ENCODE measurements at regions not wholly inside any gene's neighbourhood (a gene's known extent, or its start where the extent isn't known, plus 50 kb on each side); places are given as distances from the start of the nearest gene placed in this dataset.
A peak's percentile ranks its signal among the peaks of the same experiment; 100 is the strongest.
"Not testable (repeated sequence)": the region's sequence is repeated elsewhere in the genome, so short reads cannot be mapped to it uniquely, and the experiment has no call there.

DNA sequence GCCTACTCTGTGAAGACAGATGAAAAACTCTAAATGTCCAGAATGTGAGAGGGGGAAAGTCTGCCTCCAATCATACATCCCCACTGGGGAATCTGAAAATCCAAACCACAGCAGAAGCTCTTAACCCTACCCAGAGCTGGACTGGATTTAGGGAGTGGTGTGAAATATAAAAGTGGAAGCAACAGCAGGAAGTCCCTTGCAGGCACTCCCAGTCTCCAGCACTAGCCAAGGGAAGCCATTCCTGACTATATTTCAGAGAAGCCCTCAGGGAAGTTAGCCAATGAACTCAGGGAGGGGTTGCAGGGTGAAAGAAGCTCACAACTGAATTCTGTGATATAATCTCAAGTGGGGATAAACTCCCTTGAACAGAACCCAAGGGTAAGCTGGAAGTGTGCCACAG lies 51.5 kb downstream of the CRPPA start:
- no peak for DNase-seq

DNA sequence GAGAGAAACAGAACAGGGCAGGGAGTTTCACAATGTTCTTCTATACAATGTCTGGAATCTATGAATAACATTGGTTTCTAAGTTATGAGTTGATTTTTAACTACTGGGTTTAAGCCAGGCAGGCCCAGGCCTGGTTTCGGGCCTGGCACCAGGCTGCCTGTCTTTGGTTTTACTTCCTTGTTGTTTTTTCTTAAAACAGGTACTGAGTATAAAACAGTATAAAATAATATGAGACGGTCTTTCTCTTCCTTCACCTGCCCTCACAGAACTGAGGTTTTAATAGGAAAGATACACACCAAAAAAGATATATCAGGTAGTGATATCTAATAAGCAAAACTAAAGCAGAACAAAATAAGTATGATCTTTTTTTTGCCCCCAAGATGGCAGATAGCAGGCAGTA lies 52.0 kb downstream of the CRPPA start:
- not testable (repeated sequence) for DNase-seq

DNA sequence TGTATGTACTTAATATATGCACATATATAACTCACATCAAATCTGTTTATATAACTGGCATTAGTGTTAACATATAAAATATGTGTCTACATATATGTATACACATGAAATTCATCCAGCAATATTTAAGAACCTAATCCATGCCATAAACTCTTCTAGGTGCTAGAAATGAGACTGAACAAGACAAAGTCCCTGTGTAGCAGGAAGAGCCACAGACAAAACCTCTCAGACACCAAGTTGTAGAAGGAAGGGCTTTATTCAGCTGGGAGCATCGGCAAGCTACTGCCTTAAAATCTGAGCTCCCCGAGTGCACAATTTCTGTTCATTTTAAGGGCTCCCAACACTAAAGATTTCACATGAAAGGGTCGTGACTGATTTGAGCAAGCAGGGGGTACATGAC lies 52.5 kb downstream of the CRPPA start:
- DNase-seq: no peak

DNA sequence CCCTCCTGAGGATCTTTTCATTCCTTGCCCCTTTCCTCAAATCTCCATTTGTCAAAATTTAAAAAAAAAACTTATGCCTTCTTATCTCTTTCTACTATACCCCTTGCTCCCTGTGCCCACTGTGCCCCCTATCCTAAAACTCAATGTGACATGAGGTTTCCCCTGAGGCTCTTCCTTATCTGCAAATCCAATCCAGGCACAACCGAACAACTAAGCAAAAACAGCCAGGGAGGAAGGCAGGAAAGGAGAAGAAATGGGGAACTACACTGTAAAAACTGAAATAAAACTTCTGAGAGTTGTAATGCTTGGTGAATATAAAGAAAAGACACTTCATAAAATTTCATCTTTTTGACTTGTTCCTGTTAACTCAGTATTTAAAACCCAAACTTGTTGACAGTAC lies 54.2 kb downstream of the CRPPA start:
- no peak for DNase-seq

DNA sequence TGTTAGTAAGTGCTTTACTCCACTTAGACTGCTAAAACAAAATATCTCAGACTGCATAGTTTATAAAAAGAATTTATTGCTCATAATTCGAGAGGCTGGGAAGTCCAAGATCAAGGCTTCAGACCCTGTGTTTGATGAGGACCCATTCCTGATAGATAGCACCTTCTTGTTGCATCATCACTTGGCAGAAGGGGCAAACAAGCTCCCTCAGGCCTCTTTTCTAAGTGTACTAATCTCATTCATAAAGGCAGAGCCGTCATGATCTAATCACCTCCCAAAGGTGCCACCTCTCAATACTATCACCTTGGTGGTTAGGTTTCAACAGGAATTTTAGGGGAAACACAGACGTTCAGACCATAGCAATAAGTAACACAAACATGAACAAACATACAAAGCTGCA lies 55.4 kb downstream of the CRPPA start:
- DNase-seq: no peak

DNA sequence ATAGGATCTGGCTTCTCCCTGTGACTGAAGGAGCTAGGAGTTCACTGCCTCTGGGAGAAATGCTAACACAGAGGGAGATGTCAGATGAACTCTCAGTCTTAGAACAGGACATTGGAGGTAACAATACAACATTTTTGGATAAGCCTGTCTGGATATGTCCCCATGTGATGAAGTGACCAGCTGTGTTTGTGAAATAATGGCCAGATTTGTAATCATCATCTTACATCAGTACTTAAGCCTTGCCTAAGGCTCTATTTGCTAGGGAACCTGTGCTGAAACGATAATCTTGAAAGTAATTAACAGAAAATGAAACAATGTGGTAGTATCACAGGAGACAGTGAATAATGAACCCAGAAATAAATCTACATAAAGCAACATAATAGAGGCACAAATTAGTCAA lies 56.2 kb downstream of the CRPPA start:
- DNase-seq: peak; percentile 25

DNA sequence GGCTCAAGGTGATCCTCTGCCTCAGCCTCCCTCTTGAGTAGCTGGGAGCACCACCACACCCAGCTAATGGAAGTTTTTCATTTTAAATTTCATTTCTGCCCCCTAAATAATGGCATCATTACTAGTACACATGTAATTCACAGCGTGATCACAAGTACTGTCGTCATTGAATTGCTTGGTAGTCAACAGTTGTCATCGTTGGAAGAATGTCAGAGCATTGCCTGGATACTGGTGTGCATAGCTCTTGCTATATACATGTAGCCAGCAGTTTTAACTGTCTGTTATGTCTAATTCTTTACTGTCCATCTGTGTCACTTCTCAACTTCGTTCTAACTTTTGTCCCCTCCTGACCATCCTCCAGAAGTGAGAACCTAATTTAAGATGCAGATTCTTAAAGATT lies 62.1 kb downstream of the CRPPA start:
- DNase-seq: no peak

DNA sequence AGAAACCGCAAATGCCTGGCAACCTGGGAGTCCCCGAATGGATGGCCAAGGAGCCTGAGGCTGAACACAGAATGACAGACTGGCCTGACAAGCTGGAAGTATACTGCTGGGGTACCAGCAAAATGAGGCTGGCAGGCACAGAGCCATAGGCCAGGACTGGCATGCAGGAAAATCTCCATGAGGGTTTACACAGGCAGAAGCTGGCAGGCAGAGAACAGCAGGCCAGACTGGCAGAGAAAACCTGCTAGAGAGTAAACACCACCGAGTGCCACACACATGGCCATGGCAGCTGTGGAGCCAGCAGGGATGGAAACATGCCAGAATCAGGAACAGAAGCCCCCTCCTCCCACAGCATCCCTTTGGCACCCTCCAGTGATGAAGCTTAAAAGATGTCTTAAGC lies 63.4 kb downstream of the CRPPA start:
- DNase-seq: peak; percentile 88

DNA sequence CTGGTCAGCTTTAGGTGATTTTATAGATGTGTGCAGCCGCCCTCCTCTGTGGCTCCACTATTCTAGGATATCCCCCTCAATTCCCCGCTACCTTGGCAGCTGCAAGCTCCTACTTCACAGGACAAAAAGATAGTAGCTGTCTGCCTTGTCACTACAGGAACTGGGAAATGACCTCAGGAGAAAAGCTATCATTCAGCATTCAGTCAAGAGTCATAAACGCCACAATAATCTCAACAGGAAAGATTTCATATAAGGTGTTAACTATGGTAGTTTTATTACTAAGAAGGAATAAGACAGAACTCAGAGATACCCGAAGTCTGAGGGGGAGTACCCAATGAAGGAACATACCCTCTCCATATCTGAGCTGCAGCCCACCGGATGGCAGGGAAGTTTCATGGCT lies 63.9 kb downstream of the CRPPA start:
- no peak for DNase-seq

DNA sequence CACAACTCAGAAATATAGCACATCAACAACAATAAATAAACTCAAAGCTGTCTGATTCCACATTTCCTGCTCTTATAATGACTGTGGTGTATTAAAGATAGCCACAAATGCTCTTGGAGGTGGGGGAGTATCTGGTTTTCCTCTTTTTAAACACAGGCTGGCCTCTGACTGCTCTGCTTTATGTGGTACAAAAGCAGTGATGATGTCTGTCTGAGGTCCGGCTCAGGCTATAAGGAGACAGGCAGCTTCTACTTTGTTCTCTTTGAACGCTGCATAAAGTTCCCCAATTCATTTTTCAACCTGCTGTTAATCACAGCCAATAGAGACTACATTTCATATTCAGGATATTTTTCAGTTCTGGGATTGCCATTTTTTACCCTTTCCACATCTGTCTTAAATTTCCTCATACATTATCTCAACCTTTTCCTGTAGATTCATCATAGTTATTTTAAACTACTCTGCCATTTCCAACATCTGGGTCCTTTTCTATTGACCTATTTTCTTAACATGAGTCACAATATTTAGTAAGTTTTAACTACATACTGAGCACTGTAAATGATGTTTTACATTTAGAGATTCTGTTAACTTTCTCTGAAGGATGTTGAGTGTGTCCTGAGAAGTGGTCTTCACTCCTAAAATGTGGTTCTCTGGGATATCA lies 64.9 kb downstream of the CRPPA start:
- no peak for DNase-seq

DNA sequence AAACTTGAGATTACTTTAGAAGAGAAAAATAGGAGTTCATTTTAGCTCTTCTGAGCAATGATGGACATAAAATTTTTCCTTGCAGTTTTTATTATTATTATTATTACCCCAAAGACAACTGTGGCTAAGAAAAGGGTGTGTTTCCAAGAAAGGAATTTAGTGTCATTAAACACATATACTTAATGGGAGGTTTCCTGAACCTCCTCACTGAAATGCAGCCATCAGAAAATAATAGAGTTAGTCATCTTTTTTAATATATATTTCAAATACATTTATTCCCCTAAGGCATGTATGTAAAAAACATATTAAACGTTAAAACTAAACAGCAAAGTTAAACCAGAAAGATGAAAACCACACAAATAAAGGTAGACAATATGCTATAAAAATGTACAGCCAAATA lies 66.8 kb downstream of the CRPPA start:
- DNase-seq: no peak

DNA sequence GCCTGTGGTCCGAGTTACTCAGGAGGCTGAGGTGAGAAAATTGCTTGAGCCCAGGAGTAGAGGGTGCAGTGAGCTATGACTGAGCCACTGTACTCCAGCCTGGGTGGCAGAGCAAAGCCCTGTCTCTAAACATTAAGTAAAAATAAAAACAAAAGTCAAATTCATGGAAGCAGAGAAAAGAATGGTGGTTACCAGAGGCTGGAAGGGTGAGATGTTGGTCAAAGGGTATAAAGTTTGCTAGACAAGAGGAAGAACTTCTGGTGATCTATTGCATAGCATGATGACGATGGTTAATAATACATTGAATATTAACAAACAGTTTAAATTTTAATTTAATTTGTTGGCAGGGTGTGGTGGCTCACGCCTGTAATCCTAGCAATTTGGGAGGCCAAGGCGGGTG lies 68.1 kb downstream of the CRPPA start:
- no peak for DNase-seq

DNA sequence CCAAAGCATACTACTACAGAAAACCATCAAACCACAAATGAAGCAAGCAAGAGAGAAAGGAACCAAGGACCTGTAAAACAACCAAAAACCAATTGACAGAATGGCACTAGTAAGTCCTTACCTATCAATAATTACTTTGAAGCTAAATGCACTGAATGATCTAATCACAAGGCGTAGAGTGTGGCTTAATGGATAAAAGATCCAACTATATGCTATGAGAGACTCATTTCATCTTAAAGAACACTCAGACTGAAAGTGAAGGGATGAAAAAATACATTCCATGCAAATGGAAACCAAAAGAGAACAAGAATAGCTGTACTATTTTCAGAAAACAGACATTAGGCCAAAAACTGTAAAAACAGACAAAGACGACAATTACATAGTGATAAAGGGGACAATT lies 70.7 kb downstream of the CRPPA start:
- no peak for DNase-seq

DNA sequence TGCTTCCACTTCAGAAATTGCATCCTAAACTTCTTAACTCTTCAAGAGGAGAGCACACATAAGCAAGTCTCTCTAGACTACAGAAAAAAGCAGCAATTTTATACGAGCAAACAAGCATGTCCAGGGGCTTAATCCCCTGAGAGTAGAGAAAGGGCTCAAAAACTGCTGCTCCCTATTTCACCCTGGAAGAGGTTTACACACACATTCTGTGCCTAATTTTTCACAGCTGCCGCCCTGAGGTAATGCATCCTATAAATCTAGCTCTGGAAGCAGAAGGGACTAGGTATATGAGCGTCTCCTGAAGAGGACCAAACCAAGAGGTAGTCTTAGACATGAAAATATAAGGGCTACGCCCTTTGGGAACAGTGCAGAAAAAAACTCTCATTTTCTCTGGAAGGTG lies 73.1 kb downstream of the CRPPA start:
- no peak for DNase-seq

DNA sequence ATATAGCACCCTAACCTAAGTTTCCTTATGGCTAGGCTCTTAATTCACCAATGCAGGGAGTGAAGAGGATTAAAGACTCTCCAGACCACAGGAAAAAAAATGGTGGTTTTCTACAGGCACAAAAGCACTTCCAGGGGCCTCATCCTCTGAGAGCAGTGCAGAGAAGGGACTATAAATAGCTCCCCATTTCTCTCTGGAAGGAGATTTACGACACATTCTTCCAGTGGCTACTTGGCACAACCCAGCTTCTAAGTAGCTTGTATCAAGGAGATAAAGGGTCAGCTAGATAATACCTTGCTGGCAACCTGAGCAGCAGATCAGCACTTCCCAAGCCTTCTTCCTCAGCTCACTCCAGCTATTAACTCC lies 73.5 kb downstream of the CRPPA start:
- no peak for DNase-seq

DNA sequence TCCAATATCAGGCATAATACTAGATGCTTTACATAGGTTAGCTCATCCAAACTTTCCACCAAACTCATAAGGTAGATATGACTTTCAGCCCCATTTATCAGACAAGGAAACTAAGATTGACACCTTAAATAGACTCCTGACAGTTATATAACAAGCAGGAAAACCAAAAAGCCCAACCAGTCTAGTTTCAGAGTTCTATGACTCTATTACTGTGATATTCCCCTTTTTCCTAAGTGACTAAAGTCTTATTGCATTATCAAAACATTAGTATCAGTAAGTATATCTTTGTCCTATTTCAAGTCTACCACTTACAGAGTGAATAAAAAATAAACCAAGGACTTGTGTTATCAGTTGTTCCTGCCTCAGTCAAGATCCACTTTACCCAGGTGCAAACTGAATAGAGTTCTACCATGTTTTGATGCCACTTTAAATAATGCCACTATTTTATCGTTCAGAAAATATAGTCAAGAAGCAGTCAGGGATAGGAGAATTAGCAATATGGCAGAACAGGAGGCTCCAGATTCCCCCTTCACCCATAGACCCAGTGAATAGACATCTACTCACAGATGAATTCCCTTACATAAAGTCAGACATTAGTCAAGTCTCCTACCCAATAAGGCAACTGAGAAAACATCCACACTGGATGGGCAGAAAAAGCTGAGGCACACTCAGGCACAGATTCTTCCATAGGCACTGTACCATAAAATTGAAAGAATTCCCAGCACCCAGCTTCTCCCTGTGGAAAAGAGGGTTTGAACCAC lies 74.1 kb downstream of the CRPPA start:
- no peak for DNase-seq

DNA sequence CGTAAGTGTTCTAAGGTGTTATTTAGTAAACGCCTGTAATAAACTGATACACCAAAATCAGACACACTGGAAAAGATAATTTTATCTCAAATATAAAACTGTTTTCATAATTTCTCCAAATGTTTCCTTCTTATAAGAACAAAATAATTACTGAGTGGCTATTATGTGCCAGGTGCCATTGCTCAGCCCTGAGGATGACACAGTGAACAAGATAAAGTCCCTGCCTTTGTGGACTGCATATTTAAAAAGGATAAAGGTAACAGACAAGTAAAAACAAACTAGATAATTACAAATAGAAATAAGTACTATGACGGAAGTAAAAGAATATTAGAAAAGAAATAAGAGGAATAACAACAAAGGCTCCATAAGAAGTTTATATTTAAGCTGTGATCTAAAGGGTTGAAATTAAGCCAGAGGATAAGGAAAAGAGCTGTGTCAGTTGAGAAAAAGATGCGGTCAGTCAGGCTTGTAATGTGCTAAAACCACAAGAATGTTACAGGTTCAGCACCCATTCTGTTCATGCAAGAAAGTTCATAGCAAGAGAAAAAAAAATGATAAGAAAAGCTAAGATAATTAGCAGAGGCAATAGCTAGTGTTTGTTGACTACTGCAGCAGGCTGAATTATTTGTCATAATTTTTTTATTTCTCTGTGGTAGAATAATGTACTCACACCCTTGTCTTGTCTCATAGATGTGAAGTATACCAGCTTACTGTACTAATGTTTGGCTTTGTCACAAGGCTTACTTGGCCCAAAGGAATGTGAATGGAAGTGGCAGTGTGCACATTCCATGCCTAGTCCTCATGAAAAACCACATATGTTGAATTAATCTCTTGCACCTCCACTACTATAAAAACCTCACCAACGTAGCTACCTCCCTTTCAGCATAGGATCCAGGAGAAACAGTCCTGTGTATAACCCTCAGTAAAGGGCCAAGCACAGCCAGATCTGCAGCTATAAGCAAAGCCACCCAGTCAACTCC lies 75.1 kb downstream of the CRPPA start:
- DNase-seq: peak; percentile 86

DNA sequence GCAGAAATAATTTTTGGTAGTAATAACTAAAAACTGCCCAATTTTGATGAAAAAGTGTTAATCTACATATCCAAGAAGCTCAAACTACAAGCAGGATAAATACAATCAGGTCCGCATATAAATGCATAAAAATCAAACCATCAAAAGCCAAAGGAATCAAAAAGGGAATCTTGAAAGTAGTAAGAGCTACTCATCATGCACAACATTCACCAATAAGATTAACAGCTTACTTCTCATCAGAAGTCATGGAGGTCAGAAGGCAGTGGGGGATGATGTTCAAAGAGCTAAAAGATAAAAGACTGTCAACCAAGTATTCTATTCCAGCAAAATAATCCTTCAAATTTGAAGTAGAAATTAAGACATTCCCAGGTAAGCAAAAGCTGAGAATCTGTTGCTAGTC lies 76.4 kb downstream of the CRPPA start:
- DNase-seq: no peak

DNA sequence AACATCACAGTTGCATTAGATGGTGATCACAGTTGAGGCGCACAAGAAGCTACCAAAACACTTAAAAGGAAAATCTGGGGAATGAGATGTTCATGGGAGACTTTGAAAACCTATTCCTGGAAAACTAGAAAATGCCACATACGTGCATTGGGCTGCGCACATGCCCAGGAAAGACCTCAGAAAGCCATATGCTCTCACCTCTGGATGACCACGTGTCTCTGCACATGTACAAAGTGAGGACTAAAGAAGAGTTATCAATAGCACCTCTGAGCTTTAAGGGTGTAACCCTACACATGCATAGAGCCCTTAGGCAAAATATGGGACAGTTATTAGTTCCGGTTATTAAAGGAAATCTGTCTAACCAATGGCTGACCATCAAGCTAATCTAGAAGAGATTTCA lies 77.7 kb downstream of the CRPPA start:
- DNase-seq: no peak

DNA sequence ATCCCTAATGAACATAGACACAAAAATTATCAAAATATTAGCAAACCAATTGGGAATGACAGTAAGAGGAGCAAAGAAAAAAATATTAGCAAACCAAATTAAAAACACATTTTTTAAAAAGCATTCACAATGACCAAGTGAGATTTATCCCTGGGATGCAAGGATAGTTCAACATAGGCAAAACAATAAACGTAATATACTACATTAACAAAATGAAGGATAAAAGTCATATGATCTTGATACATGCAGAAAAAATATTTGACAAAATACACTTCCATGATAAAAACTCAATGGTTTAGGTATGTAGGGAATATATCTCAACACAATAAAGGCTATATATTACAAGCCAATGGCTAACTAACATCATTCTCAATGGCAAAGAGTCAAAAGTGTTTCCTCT lies 83.3 kb downstream of the CRPPA start:
- DNase-seq: no peak

DNA sequence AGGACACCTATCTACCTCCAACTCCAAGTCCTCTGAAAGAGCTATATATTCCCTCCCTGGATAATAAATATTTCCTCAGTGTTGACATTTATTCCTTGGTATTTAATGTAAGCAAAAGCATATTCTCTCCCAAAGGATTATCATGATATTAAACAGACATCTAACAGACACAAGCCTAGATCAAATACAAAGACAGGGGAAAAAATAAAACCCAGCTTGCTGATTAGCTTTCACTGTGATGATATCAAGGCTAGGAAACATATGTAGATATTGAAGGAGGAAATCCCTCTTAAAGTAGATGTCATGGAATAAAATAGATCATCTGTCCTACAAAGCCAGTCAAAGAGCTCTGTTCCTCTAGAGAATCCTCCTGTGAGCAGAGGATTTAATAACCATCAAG lies 95.2 kb downstream of the CRPPA start:
- no peak for DNase-seq

DNA sequence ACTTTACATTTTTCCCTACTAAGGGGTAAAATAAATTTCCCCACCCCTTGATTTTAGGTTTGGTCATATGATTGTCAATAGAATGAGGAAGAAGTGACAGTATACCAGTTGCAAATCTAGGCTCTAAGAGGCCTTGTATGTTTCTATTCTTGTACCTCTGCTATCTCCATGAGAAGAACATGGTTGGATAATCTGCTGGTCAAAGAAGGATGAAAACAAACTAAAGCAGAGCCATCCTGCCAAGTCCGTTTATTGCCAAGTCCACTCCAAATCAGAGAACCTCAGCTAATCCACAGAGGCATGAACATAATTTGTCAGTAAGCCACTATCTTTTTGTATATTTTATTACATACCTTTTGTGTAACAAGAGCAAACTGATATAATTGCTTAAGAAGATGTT lies 98.0 kb downstream of the CRPPA start:
- no peak for DNase-seq

DNA sequence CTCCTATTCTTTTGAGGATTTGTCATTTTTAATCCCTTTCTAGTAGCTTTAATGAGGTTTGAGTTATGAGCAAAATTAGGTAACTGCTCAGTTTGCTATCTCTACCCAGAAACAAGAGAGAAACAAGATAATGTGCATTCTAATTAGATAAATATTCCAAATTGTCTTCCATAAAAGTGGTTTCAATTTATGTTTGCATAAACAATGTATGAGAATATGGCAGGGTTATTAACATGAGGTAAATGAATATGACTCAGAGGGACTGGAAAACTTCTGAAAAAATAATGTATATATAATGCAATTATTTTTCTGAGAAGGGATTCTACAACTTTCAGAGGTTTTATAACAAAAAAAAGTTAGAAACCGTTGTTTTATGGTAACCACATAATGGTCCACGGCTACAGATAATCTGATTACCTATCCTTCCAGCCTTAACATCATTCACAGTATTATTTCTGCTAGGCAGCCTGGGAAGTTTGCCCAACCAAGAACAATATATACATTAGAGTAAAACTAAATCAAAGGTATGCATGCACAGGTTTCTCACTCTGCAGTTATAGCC lies 101.2 kb downstream of the CRPPA start:
- no peak for DNase-seq

Measured in NCI-H1105 treated with DMSO at 0.1 percent for 48 hours (cell line).